COR-L47 (cell line): ENCODE measurements at regions not wholly inside any gene's neighbourhood (a gene's known extent, or its start where the extent isn't known, plus 50 kb on each side); places are given as distances from the start of the nearest gene placed in this dataset.

Source experiments
- DNase-seq: peaks from one replicate; lab custom pipeline; 2025; lab: John Stamatoyannopoulos, UW

GRCh38 chr12:66915306-66915904 is 236.5 kb upstream of the GRIP1 start:
- no peak for DNase-seq

GRCh38 chr12:66916189-66916588 is 237.3 kb upstream of the GRIP1 start:
- no peak for DNase-seq

GRCh38 chr12:66919466-66919865 is 240.6 kb upstream of the GRIP1 start:
- no peak for DNase-seq

- no peak for DNase-seq
These were observed 241.3 kb upstream of the GRIP1 start for GRCh38 chr12:66920205-66920604.

GRCh38 chr12:66921151-66921550 is 242.3 kb upstream of the GRIP1 start:
- no peak for DNase-seq

- DNase-seq, result no peak
These were observed 246.2 kb upstream of the GRIP1 start for GRCh38 chr12:66925083-66925482.

- no peak for DNase-seq
These were observed 250.2 kb upstream of the GRIP1 start for GRCh38 chr12:66929121-66929520.

GRCh38 chr12:66931091-66931490 is 252.2 kb upstream of the GRIP1 start:
- DNase-seq, result no peak

- no peak for DNase-seq
These were observed 253.2 kb upstream of the GRIP1 start for GRCh38 chr12:66932126-66932525.

- DNase-seq, result no peak
These were observed 255.6 kb upstream of the GRIP1 start for GRCh38 chr12:66934302-66935062.

GRCh38 chr12:66941150-66941549 is 262.3 kb upstream of the GRIP1 start:
- no peak for DNase-seq

- DNase-seq, result no peak
These were observed 264.0 kb upstream of the GRIP1 start for GRCh38 chr12:66942741-66943465.

GRCh38 chr12:66944365-66944764 is 265.5 kb upstream of the GRIP1 start:
- no peak for DNase-seq

GRCh38 chr12:66945189-66945817 is 266.4 kb upstream of the GRIP1 start:
- no peak for DNase-seq

GRCh38 chr12:66947119-66947518 is 268.2 kb upstream of the GRIP1 start:
- no peak for DNase-seq

- DNase-seq, result no peak
These were observed 273.8 kb upstream of the GRIP1 start for GRCh38 chr12:66952668-66953067.

- no peak for DNase-seq
These were observed 277.4 kb upstream of the GRIP1 start for GRCh38 chr12:66956300-66956699.

GRCh38 chr12:66959276-66959675 is 280.4 kb upstream of the GRIP1 start:
- no peak for DNase-seq

- no peak for DNase-seq
These were observed 281.1 kb upstream of the GRIP1 start for GRCh38 chr12:66960006-66960405.

GRCh38 chr12:66960704-66961690 is 282.1 kb upstream of the GRIP1 start:
- no peak for DNase-seq

GRCh38 chr12:66962290-66962689 is 283.4 kb upstream of the GRIP1 start:
- no peak for DNase-seq
